ENCODE measurements at regions not wholly inside any gene's neighbourhood (a gene's known extent, or its start where the extent isn't known, plus 50 kb on each side); places are given as distances from the start of the nearest gene placed in this dataset.

- peaks cover 22% of the 10 kb centered on the region; the same call in 1 of the 2 replicates for H3K9me3 ChIP-seq (ENCODE audit: control insufficient read depth, insufficient read depth, low read length)
- no peaks in the 10 kb centered on the region for H3F3A ChIP-seq (ENCODE audit: control insufficient read depth, insufficient read depth)
- no peak overlapping the region for H3K27ac ChIP-seq (ENCODE audit: low read depth, low read length)
- H3K36me3 ChIP-seq (ENCODE audit: control insufficient read depth, low read length), result no peaks in the 10 kb centered on the region
- TF ChIP-seq, protein P1, sequence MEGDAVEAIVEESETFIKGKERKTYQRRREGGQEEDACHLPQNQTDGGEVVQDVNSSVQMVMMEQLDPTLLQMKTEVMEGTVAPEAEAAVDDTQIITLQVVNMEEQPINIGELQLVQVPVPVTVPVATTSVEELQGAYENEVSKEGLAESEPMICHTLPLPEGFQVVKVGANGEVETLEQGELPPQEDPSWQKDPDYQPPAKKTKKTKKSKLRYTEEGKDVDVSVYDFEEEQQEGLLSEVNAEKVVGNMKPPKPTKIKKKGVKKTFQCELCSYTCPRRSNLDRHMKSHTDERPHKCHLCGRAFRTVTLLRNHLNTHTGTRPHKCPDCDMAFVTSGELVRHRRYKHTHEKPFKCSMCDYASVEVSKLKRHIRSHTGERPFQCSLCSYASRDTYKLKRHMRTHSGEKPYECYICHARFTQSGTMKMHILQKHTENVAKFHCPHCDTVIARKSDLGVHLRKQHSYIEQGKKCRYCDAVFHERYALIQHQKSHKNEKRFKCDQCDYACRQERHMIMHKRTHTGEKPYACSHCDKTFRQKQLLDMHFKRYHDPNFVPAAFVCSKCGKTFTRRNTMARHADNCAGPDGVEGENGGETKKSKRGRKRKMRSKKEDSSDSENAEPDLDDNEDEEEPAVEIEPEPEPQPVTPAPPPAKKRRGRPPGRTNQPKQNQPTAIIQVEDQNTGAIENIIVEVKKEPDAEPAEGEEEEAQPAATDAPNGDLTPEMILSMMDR (IDR thresholded peaks at IDR 0.05; ENCODE audit: low read depth, low read length, poor library complexity, severe bottlenecking), result no peak
- no peak for TF ChIP-seq EZH2phosphoT487 (IDR thresholded peaks at IDR 0.05; ENCODE audit: borderline replicate concordance, low read length)
- H3K4me1 ChIP-seq (ENCODE audit: control insufficient read depth, low read length), result no peaks in the 10 kb centered on the region
- H3K4me2 ChIP-seq (ENCODE audit: low read length), result no peak overlapping the region
- no peaks in the 10 kb centered on the region for H3K79me2 ChIP-seq (ENCODE audit: control insufficient read depth, low read length)
- H3K4me3 ChIP-seq (ENCODE audit: low read length), result no peak overlapping the region
- no peaks in the 10 kb centered on the region for H4K20me1 ChIP-seq (ENCODE audit: control insufficient read depth, insufficient read depth, low read depth, low read length)
- no peaks in the 10 kb centered on the region for H3K9me2 ChIP-seq (replicated peaks; ENCODE audit: control insufficient read depth, low read length)
- no peaks in the 10 kb centered on the region for H3K27me3 ChIP-seq (ENCODE audit: control insufficient read depth, low read length)
Measured at GRCh38 chr18:78123144-78123909, 856.3 kb upstream of the SALL3 start.

- H3K4me1 ChIP-seq (ENCODE audit: control insufficient read depth, low read length), result no peaks in the 10 kb centered on the region
Measured at GRCh38 chr18:78123926-78124797, 855.5 kb upstream of the SALL3 start.

GRCh38 chr18:78125206-78125896, 854.3 kb upstream of the SALL3 start:
- H3K9me2 ChIP-seq (replicated peaks; ENCODE audit: control insufficient read depth, low read length), result no peaks in the 10 kb centered on the region
- H3K4me3 ChIP-seq (ENCODE audit: low read length), result no peak overlapping the region
- no peak overlapping the region for H3K27ac ChIP-seq (ENCODE audit: low read depth, low read length)
- H3K27me3 ChIP-seq (ENCODE audit: control insufficient read depth, low read length), result no peaks in the 10 kb centered on the region
- no peaks in the 10 kb centered on the region for H3K36me3 ChIP-seq (ENCODE audit: control insufficient read depth, low read length)
- H3F3A ChIP-seq (ENCODE audit: control insufficient read depth, insufficient read depth), result no peaks in the 10 kb centered on the region
- no peak for TF ChIP-seq EZH2phosphoT487 (IDR thresholded peaks at IDR 0.05; ENCODE audit: borderline replicate concordance, low read length)
- TF ChIP-seq, protein P1 (IDR thresholded peaks at IDR 0.05; ENCODE audit: low read depth, low read length, poor library complexity, severe bottlenecking), result no peak
- no peaks in the 10 kb centered on the region for H4K20me1 ChIP-seq (ENCODE audit: control insufficient read depth, insufficient read depth, low read depth, low read length)
- peaks cover 22% of the 10 kb centered on the region; the same call in 1 of the 2 replicates for H3K9me3 ChIP-seq (ENCODE audit: control insufficient read depth, insufficient read depth, low read length)
- no peaks in the 10 kb centered on the region for H3K79me2 ChIP-seq (ENCODE audit: control insufficient read depth, low read length)
- no peak overlapping the region for H3K4me2 ChIP-seq (ENCODE audit: low read length)
- no peaks in the 10 kb centered on the region for H3K4me1 ChIP-seq (ENCODE audit: control insufficient read depth, low read length)

More at GRCh38 chr18:78123926-78124797, 855.5 kb upstream of the SALL3 start:
- TF ChIP-seq EZH2phosphoT487 (IDR thresholded peaks at IDR 0.05; ENCODE audit: borderline replicate concordance, low read length), result no peak
- TF ChIP-seq, protein P1 (IDR thresholded peaks at IDR 0.05; ENCODE audit: low read depth, low read length, poor library complexity, severe bottlenecking), result no peak
- H3K36me3 ChIP-seq (ENCODE audit: control insufficient read depth, low read length), result no peaks in the 10 kb centered on the region
- peaks cover 22% of the 10 kb centered on the region; the same call in 1 of the 2 replicates for H3K9me3 ChIP-seq (ENCODE audit: control insufficient read depth, insufficient read depth, low read length)
- H3K4me3 ChIP-seq (ENCODE audit: low read length), result no peak overlapping the region
- no peaks in the 10 kb centered on the region for H3F3A ChIP-seq (ENCODE audit: control insufficient read depth, insufficient read depth)
- no peak overlapping the region for H3K4me2 ChIP-seq (ENCODE audit: low read length)
- no peaks in the 10 kb centered on the region for H3K27me3 ChIP-seq (ENCODE audit: control insufficient read depth, low read length)
- no peaks in the 10 kb centered on the region for H4K20me1 ChIP-seq (ENCODE audit: control insufficient read depth, insufficient read depth, low read depth, low read length)
- no peaks in the 10 kb centered on the region for H3K9me2 ChIP-seq (replicated peaks; ENCODE audit: control insufficient read depth, low read length)
- H3K27ac ChIP-seq (ENCODE audit: low read depth, low read length), result no peak overlapping the region
- H3K79me2 ChIP-seq (ENCODE audit: control insufficient read depth, low read length), result no peaks in the 10 kb centered on the region
